ENCODE measurements at regions not wholly inside any gene's neighbourhood (a gene's known extent, or its start where the extent isn't known, plus 50 kb on each side); places are given as distances from the start of the nearest gene placed in this dataset.

- TF ChIP-seq HMGXB4 (CRISPR knock-in tag; IDR thresholded peaks at IDR 0.05; ENCODE audit: borderline replicate concordance) (no peak), RAD21 (conservative IDR thresholded peaks at IDR 0.05 in 1 of 2, IDR thresholded peaks at IDR 0.05 in 1 of 2) (no peak), TP53 (CRISPR knock-in tag; IDR thresholded peaks at IDR 0.05) (no peak), FOXS1 (CRISPR knock-in tag; IDR thresholded peaks at IDR 0.05) (no peak), CTCF (IDR thresholded peaks at IDR 0.05) (no peak), NFE2L2 (conservative IDR thresholded peaks at IDR 0.05; ENCODE audit: low read length) (no peak), USF2 (IDR thresholded peaks at IDR 0.05) (no peak), HDAC2 (IDR thresholded peaks at IDR 0.05) (no peak), CHD2 (IDR thresholded peaks at IDR 0.05; ENCODE audit: low read length, partially characterized antibody) (no peak), ZC3H11A (IDR thresholded peaks at IDR 0.05) (no peak), EP300 (IDR thresholded peaks at IDR 0.05) (no peak), SMC3 (IDR thresholded peaks at IDR 0.05) (no peak)
These were observed 168.8 kb downstream of the RTP5 start for GRCh38 chr2:242038166-242038927.

Data from A549 (cell line).